SK-N-SH treated with all-trans-retinoic acid at 6 μM for 48 hours (cell line): ENCODE measurements at regions not wholly inside any gene's neighbourhood (a gene's known extent, or its start where the extent isn't known, plus 50 kb on each side); places are given as distances from the start of the nearest gene placed in this dataset.
"Not testable (repeated sequence)": the region's sequence is repeated elsewhere in the genome, so short reads cannot be mapped to it uniquely, and the experiment has no call there.

ENCODE experiments used
- ARNTL ChIP-seq: fragments of 450-650 bp; formaldehyde crosslinking; IDR thresholded peaks from 2 replicates; pipeline ENCODE4 v1.5.0; 2020; ENCODE audit warnings: low read depth, mild to moderate bottlenecking, moderate library complexity, borderline replicate concordance
- BACH2 ChIP-seq: fragments of 250-450 bp; sonication (Bioruptor Pico); IDR thresholded peaks from 2 replicates; pipeline ENCODE4 v1.9.0; 2021; ENCODE audit warnings: mild to moderate bottlenecking, borderline replicate concordance
- CREB5 ChIP-seq: fragments of 250-450 bp; sonication (Bioruptor Pico); IDR thresholded peaks from 2 replicates; pipeline ENCODE4 v1.5.1; 2020; ENCODE audit warnings: low read depth, mild to moderate bottlenecking, moderate library complexity
- ESRRG ChIP-seq: fragments of 250-450 bp; sonication (Bioruptor Pico); IDR thresholded peaks from 2 replicates; pipeline ENCODE4 v1.6.1; 2021; ENCODE audit warnings: mild to moderate bottlenecking
- ISL1 ChIP-seq: fragments of 250-450 bp; sonication (Bioruptor Pico); IDR thresholded peaks from 2 replicates; pipeline ENCODE4 v2.1.2; 2022; ENCODE audit warnings: mild to moderate bottlenecking, moderate library complexity
- PPARA ChIP-seq: fragments of 250-450 bp; sonication (Bioruptor Pico); IDR thresholded peaks from 2 replicates; pipeline ENCODE4 v1.5.0; 2020; ENCODE audit warnings: mild to moderate bottlenecking, borderline replicate concordance
- RARB ChIP-seq: fragments of 250-450 bp; sonication (Bioruptor Pico); IDR thresholded peaks from 2 replicates; pipeline ENCODE4 v1.8.0; 2021; ENCODE audit warnings: mild to moderate bottlenecking, moderate library complexity
- ZFP3 ChIP-seq: fragments of 250-450 bp; sonication (Bioruptor Pico); IDR thresholded peaks from 2 replicates; pipeline ENCODE4 v1.5.0; 2020; ENCODE audit warnings: mild to moderate bottlenecking, moderate library complexity
- ZFP30 ChIP-seq: fragments of 450-650 bp; formaldehyde crosslinking; IDR thresholded peaks from 2 replicates; pipeline ENCODE4 v1.5.0; 2022; ENCODE audit warnings: mild to moderate bottlenecking, moderate library complexity
- ZNF565 ChIP-seq: fragments of 450-650 bp; formaldehyde crosslinking; conservative IDR thresholded peaks from 2 replicates; pipeline ENCODE4 v1.5.0; 2020; ENCODE audit warnings: low read depth, mild to moderate bottlenecking, moderate library complexity
- ZNF8 ChIP-seq: fragments of 450-650 bp; formaldehyde crosslinking; IDR thresholded peaks from 2 replicates; pipeline ENCODE4 v1.5.0; 2020; ENCODE audit warnings: mild to moderate bottlenecking, moderate library complexity
- TF ChIP-seq, protein P1 (sequence below): fragments of 250-450 bp; sonication (Bioruptor Pico); IDR thresholded peaks from 2 replicates; pipeline ENCODE4 v1.8.0; 2021; ENCODE audit warnings: low read depth, mild to moderate bottlenecking, moderate library complexity, borderline replicate concordance

GRCh38 chr6:2317498-2317897, 72.1 kb upstream of the GMDS start:
- TF ChIP-seq ISL1 (CRISPR knock-in tag); CREB5 (CRISPR knock-in tag); ARNTL (CRISPR knock-in tag); ZFP3 (CRISPR knock-in tag); RARB; ZFP30; ZNF8 (CRISPR knock-in tag); PPARA (CRISPR knock-in tag); ESRRG (CRISPR knock-in tag); BACH2 (CRISPR knock-in tag); ZNF565 (CRISPR knock-in tag): not testable (repeated sequence)
- TF ChIP-seq, protein P1, sequence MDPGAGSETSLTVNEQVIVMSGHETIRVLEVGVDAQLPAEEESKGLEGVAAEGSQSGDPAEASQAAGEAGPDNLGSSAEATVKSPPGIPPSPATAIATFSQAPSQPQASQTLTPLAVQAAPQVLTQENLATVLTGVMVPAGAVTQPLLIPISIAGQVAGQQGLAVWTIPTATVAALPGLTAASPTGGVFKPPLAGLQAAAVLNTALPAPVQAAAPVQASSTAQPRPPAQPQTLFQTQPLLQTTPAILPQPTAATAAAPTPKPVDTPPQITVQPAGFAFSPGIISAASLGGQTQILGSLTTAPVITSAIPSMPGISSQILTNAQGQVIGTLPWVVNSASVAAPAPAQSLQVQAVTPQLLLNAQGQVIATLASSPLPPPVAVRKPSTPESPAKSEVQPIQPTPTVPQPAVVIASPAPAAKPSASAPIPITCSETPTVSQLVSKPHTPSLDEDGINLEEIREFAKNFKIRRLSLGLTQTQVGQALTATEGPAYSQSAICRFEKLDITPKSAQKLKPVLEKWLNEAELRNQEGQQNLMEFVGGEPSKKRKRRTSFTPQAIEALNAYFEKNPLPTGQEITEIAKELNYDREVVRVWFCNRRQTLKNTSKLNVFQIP (CRISPR knock-in tag), result not testable (repeated sequence)
